Heart left ventricle (tissue), 13 donors: ENCODE measurements at regions not wholly inside any gene's neighbourhood (a gene's known extent, or its start where the extent isn't known, plus 50 kb on each side); places are given as distances from the start of the nearest gene placed in this dataset.

ENCODE experiments used
- CTCF ChIP-seq, 12 donors: fragments of 200-600 bp; sonication (generic) in 4 of 12; IDR thresholded peaks; one replicate each; pipeline versions ENCODE4 v1.5.0 to v1.8.0; 2018 to 2022; ENCODE audit warnings: antibody characterized with exemption in 12 of 12, mild to moderate bottlenecking in 5 of 12
- POLR2A ChIP-seq, 2 donors: fragments of 450-650 bp; IDR thresholded peaks; one replicate each; pipeline ENCODE4 v1.6.1; 2017; ENCODE audit warnings: antibody characterized with exemption in 2 of 2, mild to moderate bottlenecking in 2 of 2, moderate library complexity in 2 of 2
- donor health status: ischemic (EF 13 %, LVEDD 7.1; RV severe dilation, severe dysfunction).
- donor health status: DM: no; HTN: yes; CAD: no.
- donor health status: DM: no; HTN: no; CAD: no.
- donor health status: ischemic (EF 25% LVEDD 6.9; RV normal size, moderate dysfunction).
- donor health status: ischemic (EF 25% LVEDD 5.7; RV mildly dilated, moderate dysfunction).
- donor health status: ischemic (EF 35%, LVEDD 5.7; RV mildly dilated, moderate dysfunction).
- donor health status: nonischemic (EF 11% LVEDD 7.7; RV severe dilation, severe dysfunction).
- donor health status: DM: yes; HTN: yes; CAD: no.
- donor health status: PGD.
- donor health status: ischemic (EF 29% LVEDD 5.4; RV normal size, mild dysfunction).
- donor health status: nonischemic (EF 23%, LVEDD 6.1; RV moderate dilation, normal function).

GRCh38 chr6:143601504-143601903 lies 76.3 kb upstream of the PHACTR2 start:
- TF ChIP-seq CTCF (IDR thresholded peaks at IDR 0.05) (no peak), POLR2A (IDR thresholded peaks at IDR 0.05) (no peak)
